GM18909 (cell line): ENCODE measurements at regions not wholly inside any gene's neighbourhood (a gene's known extent, or its start where the extent isn't known, plus 50 kb on each side); places are given as distances from the start of the nearest gene placed in this dataset.

Source experiments
- ATAC-seq: cut with Tn5 transposase; IDR thresholded peaks from one replicate; pipeline ENCODE4 v1.9.1; 2021; ENCODE audit warnings: mild to moderate bottlenecking; ENCODE audit not compliant: unreplicated experiment, poor library complexity

- no peak for ATAC-seq
These were observed 756.9 kb downstream of the FAT4 start for GRCh38 chr4:126071346-126072333.

GRCh38 chr4:126081336-126081735 lies 766.6 kb downstream of the FAT4 start:
- no peak for ATAC-seq

- no peak for ATAC-seq
These were observed 771.3 kb downstream of the FAT4 start for GRCh38 chr4:126086041-126086440.

- no peak for ATAC-seq
These were observed 772.3 kb downstream of the FAT4 start for GRCh38 chr4:126087101-126087500.

- ATAC-seq = no peak
These were observed 782.5 kb downstream of the FAT4 start for GRCh38 chr4:126097155-126097799.

GRCh38 chr4:126106658-126107057 lies 791.9 kb downstream of the FAT4 start:
- no peak for ATAC-seq

- no peak for ATAC-seq
These were observed 795.1 kb downstream of the FAT4 start for GRCh38 chr4:126109836-126110235.

- no peak for ATAC-seq
These were observed 798.3 kb downstream of the FAT4 start for GRCh38 chr4:126113058-126113457.

GRCh38 chr4:126123611-126124325 lies 809.0 kb downstream of the FAT4 start:
- no peak for ATAC-seq

GRCh38 chr4:126124818-126125217 lies 810.1 kb downstream of the FAT4 start:
- ATAC-seq = no peak

GRCh38 chr4:126130215-126130614 lies 815.5 kb downstream of the FAT4 start:
- no peak for ATAC-seq

- no peak for ATAC-seq
These were observed 822.4 kb downstream of the FAT4 start for GRCh38 chr4:126136922-126137781.

GRCh38 chr4:126137782-126138170 lies 823.0 kb downstream of the FAT4 start:
- no peak for ATAC-seq

GRCh38 chr4:126144543-126145237 lies 829.9 kb downstream of the FAT4 start:
- no peak for ATAC-seq

- no peak for ATAC-seq
These were observed 853.7 kb downstream of the FAT4 start for GRCh38 chr4:126168484-126168883.

- ATAC-seq = no peak
These were observed 857.4 kb downstream of the FAT4 start for GRCh38 chr4:126172126-126172525.

GRCh38 chr4:126174627-126175026 lies 859.9 kb downstream of the FAT4 start:
- no peak for ATAC-seq

- ATAC-seq = no peak
These were observed 865.9 kb downstream of the FAT4 start for GRCh38 chr4:126180642-126181041.

GRCh38 chr4:126182336-126182735 lies 867.6 kb downstream of the FAT4 start:
- no peak for ATAC-seq
